ENCODE measurements at regions not wholly inside any gene's neighbourhood (a gene's known extent, or its start where the extent isn't known, plus 50 kb on each side); places are given as distances from the start of the nearest gene placed in this dataset.

GRCh38 chr1:169046671-169047070 lies 59.8 kb upstream of the ATP1B1 start:
- no peak for ATAC-seq
- 93% methylated on average over 2 of the region's 3 CpGs for WGBS (ENCODE audit: insufficient coverage, low coverage, low lambda C conversion rate, missing lambda C conversion rate)
- no peak overlapping the region for H3K4me3 ChIP-seq

DNA sequence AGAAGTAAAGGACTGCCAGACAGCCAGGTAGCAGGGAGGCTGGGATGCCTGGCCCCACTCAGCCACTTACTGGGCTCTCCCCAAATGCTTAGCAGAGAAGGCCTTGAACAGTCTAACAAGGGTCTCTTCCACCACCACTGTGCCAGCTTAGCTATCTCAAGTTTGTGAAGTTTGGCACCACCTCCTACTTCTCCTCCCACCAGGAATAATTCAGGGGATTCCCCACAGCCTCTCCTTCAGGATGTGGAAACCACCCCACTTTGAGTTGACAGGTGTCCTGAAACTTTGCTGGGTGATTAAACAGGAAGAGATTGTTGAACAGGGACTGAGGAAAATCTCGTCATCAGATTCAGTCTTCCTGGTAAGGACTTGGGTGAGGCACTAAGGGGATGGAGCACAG lies 59.4 kb upstream of the ATP1B1 start:
- no peaks in the 10 kb centered on the region for H3K4me1 ChIP-seq
- ATAC-seq (no peak), DNase-seq (no peak)
- WGBS (ENCODE audit: insufficient coverage, low coverage, low lambda C conversion rate, missing lambda C conversion rate) = 50% methylated on average over 1 of the region's 1 CpG
- TF ChIP-seq CTCF (IDR thresholded peaks at IDR 0.05) (no peak), POLR2A (IDR thresholded peaks at IDR 0.05) (no peak)
- no peaks in the 10 kb centered on the region for H3K9me3 ChIP-seq
- intact Hi-C loops (cut with DNase I) = no loop called here
- H3K27ac ChIP-seq = no peak overlapping the region
- no peaks in the 10 kb centered on the region for H3K36me3 ChIP-seq
- H3K4me3 ChIP-seq = no peak overlapping the region
- no peaks in the 10 kb centered on the region for H3K27me3 ChIP-seq

More at GRCh38 chr1:169046671-169047070, 59.8 kb upstream of the ATP1B1 start:
- no peaks in the 10 kb centered on the region for H3K27me3 ChIP-seq
- DNase-seq = no peak
- no peaks in the 10 kb centered on the region for H3K36me3 ChIP-seq
- no peaks in the 10 kb centered on the region for H3K9me3 ChIP-seq
- TF ChIP-seq CTCF (IDR thresholded peaks at IDR 0.05) (no peak), POLR2A (IDR thresholded peaks at IDR 0.05) (no peak)
- no peak overlapping the region for H3K27ac ChIP-seq
- no peaks in the 10 kb centered on the region for H3K4me1 ChIP-seq
- intact Hi-C loops (cut with DNase I) = no loop called here

DNA sequence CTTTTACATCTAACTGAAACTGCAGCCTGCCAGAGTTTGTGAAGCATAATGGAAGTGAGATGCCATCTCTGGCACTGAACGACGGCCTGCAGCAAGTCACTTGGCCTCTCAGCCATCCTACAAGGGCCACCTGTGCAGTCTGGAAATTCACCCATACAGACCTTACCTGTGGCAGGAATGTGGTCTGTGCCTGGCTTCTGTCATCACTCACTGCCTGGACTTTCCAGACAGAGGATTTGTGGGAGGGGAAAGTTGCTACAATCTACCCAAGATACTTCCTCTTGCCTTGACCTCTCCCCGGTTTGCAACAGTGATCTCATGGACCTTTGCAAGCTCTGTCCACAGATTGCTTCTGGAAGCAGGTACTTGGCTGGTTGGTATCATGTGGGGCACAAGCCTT lies 58.4 kb upstream of the ATP1B1 start:
- TF ChIP-seq POLR2A (IDR thresholded peaks at IDR 0.05) (no peak), CTCF (IDR thresholded peaks at IDR 0.05) (no peak)
- intact Hi-C loops (cut with DNase I) = no loop called here
- H3K4me3 ChIP-seq = no peak overlapping the region
- no peaks in the 10 kb centered on the region for H3K4me1 ChIP-seq
- 33% methylated on average over 1 of the region's 3 CpGs for WGBS (ENCODE audit: insufficient coverage, low coverage, low lambda C conversion rate, missing lambda C conversion rate)
- DNase-seq (no peak), ATAC-seq (peak in 3 of 4 donors; percentile 10 to 43 (median 22))
- H3K36me3 ChIP-seq = no peaks in the 10 kb centered on the region
- H3K9me3 ChIP-seq = no peaks in the 10 kb centered on the region
- H3K27ac ChIP-seq = no peak overlapping the region
- H3K27me3 ChIP-seq = no peaks in the 10 kb centered on the region

- Histone ChIP-seq H3K4me1 (no peaks in the 10 kb centered on the region), H3K36me3 (no peaks in the 10 kb centered on the region), H3K27me3 (no peaks in the 10 kb centered on the region), H3K4me3 (no peak overlapping the region), H3K27ac (no peak overlapping the region), H3K9me3 (no peaks in the 10 kb centered on the region)
- DNase-seq (no peak), ATAC-seq (no peak)
- intact Hi-C loops (cut with DNase I) = no loop called here
- TF ChIP-seq CTCF (IDR thresholded peaks at IDR 0.05) (no peak), POLR2A (IDR thresholded peaks at IDR 0.05) (no peak)
- WGBS (ENCODE audit: insufficient coverage, low coverage, low lambda C conversion rate, missing lambda C conversion rate) = 63% methylated on average over 4 of the region's 5 CpGs
Measured at GRCh38 chr1:169049258-169049938, 57.1 kb upstream of the ATP1B1 start.

All from right lobe of liver (tissue), 6 donors.